Body of pancreas (tissue), 4 donors: ENCODE measurements at regions not wholly inside any gene's neighbourhood (a gene's known extent, or its start where the extent isn't known, plus 50 kb on each side); places are given as distances from the start of the nearest gene placed in this dataset.

Experiments used
- POLR2A ChIP-seq, 3 donors: fragments of 450-650 bp; IDR thresholded peaks; one replicate each; pipeline ENCODE4 v1.6.1; 2016; ENCODE audit warnings: antibody characterized with exemption in 3 of 3, mild to moderate bottlenecking in 2 of 3
- TF ChIP-seq, protein P1 (sequence below), 7 experiments: fragments of 450-650 bp in 4 of 7; fragments of 200-600 bp in 3 of 7; sonication (generic) in 3 of 7; IDR thresholded peaks; one replicate each; pipeline ENCODE4 v1.5.1; 2016 to 2019; ENCODE audit warnings: antibody characterized with exemption in 7 of 7

- TF ChIP-seq, protein P1, sequence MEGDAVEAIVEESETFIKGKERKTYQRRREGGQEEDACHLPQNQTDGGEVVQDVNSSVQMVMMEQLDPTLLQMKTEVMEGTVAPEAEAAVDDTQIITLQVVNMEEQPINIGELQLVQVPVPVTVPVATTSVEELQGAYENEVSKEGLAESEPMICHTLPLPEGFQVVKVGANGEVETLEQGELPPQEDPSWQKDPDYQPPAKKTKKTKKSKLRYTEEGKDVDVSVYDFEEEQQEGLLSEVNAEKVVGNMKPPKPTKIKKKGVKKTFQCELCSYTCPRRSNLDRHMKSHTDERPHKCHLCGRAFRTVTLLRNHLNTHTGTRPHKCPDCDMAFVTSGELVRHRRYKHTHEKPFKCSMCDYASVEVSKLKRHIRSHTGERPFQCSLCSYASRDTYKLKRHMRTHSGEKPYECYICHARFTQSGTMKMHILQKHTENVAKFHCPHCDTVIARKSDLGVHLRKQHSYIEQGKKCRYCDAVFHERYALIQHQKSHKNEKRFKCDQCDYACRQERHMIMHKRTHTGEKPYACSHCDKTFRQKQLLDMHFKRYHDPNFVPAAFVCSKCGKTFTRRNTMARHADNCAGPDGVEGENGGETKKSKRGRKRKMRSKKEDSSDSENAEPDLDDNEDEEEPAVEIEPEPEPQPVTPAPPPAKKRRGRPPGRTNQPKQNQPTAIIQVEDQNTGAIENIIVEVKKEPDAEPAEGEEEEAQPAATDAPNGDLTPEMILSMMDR (IDR thresholded peaks at IDR 0.05): no peak
- no peak for TF ChIP-seq POLR2A (IDR thresholded peaks at IDR 0.05)
These were observed 59.6 kb upstream of the CSF3R start for GRCh38 chr1:36542024-36542961.
